GM19043 (cell line): ENCODE measurements at regions not wholly inside any gene's neighbourhood (a gene's known extent, or its start where the extent isn't known, plus 50 kb on each side); places are given as distances from the start of the nearest gene placed in this dataset.
"Not testable (repeated sequence)": the region's sequence is repeated elsewhere in the genome, so short reads cannot be mapped to it uniquely, and the experiment has no call there.

Experiments
- ATAC-seq: cut with Tn5 transposase; IDR thresholded peaks from one replicate; pipeline ENCODE4 v1.9.1; 2021; ENCODE audit warnings: low read depth; ENCODE audit not compliant: unreplicated experiment

DNA sequence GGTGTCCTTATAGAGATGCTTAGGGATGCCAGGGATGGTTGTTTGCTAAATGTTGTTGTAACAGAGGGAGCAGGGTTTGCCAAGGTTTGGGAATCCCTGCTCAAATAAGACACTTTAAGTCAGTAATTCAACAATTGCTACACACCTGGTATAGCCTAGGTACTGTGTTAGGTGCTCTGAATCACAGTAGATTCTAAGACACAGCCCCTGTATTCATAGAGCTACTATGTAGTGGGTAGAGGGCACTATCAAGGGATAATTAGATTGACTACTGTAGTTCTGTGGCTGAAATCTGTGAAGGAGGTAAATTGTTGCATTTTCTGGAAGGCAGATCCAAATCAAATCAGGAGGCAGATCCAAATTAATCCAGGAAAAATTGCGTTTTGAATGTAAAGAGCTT is 149.2 kb downstream of the C12orf75 start:
- ATAC-seq: no peak

DNA sequence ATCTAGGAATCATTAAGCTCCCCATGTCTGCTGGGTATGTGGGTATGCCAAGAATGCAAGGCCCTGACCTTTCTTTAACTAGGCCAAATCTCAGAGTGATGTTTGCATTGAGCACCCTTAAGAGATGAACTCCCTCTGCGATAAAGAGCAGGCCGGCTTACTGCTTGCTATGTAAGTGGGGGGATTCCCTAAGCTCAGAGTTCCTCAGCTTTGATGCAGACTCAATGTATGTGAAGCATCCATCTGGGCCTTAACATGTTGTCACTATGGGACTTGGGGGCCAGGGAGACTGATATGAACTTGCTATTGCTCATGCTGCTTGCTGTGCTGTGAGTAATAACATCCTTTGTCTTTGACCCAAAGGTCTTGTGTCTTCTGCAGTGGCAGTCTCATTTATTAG is 149.7 kb downstream of the C12orf75 start:
- no peak for ATAC-seq

DNA sequence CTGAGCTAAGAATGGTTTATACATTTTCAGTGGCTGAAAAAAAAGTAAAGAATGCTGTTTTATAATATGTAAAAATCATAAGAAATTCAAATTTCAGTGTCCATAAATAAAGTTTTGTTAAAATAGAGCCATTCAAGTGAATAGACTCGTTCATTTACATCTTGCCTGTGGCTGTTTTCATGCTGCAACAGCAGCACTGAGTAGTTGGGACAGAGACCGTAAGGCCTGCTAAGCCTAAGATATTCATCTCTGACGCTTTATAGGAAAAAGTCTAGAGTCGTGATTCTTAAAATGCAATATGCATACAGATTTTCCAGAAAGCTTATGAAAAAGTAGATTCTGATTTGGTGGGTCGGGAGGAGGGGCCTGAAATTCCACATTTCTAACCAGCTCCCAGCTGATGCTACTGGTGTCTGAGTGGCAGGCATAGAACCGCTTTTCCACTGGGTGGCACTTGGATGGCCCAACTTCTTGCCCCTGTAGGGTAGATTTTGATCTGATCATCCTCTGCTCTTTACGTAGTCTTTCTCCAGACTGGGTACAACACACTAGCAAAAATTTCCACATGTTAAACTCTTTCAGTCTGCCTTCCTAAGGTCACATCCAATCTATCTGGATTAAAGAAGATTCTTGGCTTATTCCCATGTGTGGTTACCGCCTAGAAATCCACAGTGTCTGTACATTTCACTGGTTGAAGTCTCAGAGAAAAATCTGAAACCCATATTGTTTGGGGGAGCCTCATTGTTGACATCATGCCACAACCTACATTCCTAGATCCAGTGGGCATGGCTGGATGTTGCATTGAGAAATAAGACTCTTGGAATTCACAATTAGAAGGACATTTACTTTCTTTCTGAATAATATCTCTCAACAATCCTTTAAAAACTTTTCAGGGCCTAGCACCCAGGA is 151.2 kb downstream of the C12orf75 start:
- ATAC-seq: no peak

DNA sequence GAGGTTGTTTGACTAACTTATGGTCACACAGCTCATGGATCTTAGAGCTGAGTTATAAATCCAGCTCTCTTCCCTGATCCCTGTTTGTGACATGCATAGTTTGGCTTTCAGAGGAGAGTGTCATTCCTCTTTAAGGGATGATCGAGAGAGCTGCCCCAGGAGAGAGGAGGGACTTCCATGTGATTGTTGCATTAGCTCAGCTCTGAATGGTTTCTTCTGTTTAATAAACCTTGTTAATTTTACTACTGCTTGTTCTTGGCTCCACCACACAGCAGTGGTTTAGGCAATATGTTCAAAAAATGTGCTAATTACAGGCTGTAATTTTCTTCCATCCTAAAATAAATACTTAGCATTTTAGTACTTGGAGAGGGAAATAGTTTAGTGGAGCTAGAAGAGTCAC is 152.5 kb downstream of the C12orf75 start:
- ATAC-seq: no peak

DNA sequence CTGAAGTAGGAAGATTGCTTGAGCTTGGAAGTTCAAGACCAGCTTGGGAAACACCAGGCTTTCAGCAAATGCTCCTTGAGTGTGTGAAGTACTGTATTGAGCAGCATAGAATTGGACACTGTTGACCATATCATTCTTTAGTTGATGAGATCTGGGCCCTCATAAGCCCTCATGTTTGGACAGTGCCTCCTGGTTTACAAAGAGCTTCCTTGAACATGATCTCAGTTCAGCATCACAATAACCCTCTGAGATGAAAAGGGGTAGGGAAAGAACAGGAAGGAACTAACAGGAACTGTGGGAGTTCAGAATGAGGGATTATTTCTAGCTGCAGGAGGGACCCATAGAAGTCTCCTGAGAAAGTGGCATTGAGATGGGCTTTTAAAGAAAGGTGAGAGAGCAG is 153.2 kb downstream of the C12orf75 start:
- ATAC-seq: no peak

DNA sequence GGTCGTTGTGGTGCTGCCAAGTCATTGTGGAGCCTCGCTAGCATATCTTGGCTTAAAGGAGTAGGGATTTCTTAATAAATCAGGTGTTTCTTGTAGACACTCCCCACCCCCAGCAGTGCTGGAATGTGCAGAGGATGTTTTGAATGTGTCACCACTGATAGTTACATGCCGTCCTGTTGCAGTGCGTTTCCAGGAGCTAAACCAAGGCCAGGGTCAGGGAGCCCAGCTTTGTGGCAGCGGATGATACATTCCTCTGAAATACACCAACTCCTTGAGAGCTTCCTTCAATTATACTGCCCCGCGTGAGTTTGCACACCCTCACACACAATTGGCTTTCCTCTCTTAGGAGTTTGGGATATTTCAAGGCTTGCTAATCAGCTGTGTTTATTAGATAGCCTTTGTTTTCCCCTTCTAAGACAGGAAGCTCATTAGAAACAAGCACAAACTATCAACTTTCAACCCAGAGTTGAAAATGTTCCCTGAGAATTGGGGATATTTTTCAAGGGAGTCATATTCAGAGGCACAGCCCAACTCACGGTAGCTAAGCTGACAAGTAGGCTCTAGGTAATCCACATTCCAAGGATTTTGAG is 154.9 kb downstream of the C12orf75 start:
- ATAC-seq: no peak

DNA sequence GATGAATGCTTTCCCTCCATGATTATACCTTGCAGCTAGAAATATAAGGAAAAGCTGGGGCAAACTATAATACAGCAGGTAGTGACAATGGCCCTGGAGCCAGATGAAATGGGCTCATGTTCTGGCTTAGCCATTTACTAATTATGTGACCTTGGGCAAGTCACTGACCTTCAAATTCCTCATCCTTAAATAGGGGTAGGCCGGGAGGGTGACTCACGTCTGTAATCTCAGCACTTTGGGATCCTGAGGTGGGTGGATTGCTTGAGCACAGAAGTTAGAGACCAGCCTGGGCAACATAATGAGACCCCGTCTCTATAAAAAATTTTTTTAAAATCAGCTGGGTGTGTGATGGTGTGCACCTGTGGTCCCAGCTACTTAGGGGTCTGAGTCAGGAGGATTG is 155.4 kb downstream of the C12orf75 start:
- ATAC-seq: no peak

DNA sequence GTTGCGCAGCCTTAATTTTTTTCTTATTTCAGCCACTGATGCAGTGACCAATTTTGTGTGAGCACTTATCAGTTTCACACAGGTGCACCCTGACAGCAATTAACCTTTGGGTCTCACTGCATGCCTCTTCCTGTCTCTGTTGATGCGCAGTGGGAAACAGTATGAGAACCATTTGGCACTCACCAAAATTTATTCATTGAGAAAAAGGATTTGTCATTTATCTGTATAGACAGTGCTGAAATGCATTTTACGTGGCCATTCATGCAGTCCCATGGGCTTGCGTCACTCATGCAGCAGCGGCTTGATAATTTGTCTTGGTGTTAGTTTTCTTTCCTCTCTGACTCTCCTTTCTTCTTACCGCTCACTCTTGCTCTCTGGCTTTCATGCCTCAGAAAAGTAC is 157.5 kb downstream of the C12orf75 start:
- ATAC-seq: no peak

DNA sequence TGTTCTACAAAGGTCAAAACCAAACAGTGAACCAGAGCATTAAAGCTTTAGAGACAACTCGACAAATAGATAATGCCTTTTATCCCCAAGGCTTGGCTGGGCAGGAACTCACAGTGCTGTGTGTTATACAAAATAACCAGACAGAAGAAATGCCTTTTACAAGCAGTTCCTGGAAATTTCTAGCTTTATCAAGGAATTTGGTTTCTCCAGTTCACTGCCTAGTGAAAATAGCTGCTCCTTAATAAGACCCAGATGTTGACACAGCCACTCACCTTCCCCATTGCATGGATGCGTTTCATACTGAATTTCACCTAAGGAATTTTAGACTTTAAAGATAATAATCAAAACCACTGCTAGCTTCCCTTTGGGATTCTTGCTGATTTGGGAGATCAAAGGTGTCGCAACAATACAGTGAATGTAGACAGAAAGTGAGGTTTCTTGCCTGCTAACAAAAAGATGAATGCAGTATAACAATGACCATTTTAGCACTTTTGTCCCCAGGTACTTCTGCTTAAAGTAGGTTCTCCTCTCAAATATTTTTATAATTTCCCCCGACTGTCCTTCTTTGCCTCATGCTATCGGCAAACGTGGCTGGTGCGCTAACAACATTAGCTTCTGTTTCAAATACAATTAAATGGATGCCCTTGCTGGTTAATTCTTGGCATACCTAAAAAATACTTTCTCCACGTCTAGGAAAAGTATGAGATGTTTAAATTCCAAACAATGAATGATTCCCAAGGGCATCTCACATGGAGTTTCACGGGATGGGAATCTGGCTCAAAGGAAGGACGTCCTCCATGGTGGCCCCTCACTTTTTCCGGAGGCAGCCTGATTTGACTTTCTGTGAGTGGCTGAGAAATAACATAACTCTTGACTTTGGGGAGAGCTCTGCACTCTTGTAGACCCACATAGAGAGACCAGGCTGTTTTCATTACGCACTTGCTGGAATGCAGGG is 162.4 kb downstream of the C12orf75 start:
- ATAC-seq: no peak

DNA sequence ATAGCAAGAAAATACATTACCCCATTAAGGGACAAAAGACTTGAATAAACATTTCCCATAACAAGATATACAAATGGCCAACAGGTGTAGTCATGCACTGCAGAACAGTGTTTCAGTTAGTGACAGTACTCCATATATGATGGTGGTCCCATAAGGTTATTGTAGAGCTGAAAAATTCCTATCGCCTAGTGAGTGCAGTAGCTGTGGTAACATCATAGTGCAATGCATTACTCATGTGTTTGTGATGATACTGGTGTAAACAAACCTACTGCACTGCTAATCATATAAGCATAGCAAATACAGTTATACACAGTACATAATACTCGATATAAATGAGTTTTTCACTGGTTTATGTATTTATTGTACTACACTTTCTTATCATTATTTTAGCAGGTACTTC is 168.7 kb downstream of the C12orf75 start:
- no peak for ATAC-seq

DNA sequence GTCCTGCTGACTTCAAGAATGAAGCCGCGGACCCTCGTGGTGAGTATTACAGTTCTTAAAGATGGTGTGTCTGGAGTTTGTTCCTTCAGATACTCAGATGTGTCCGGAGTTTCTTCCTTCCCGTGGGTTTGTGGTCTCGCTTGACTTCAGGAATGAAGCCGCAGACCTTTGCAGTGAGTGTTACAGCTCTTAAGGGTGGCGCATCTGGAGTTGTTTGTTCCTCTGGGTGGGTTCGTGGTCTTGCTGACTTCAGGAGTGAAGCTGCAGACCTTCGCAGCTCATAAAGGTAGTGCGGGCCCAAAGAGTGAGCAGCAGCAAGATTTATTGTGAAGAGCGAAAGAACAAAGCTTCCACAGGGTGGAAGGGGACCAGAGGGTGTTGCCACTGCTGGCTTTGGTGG is 170.2 kb downstream of the C12orf75 start:
- ATAC-seq: not testable (repeated sequence)

DNA sequence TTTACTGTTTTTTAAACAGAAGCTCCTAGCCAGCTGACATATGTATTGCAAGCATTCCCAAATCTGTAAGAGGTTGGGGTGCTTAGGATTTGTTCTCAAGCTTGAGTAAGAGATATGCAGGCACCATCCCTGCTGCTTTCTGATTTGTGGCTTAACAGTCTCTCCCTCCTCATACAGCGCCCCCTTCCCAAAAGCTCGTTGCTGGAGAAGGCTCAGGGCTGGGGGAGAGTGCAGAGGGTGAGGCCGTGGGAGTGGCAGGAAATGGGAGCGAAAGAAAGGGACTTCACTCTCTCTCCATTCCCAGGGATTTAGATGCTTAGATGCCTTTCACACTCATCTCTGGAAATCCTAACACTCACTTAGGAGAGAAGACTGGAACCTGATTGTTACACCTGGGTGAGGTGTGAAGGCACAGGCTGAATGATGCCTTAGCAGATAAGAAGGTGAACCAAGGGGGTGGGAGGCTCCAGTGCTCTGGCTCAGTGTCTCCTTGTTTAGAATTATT is 172.0 kb downstream of the C12orf75 start:
- ATAC-seq: no peak

DNA sequence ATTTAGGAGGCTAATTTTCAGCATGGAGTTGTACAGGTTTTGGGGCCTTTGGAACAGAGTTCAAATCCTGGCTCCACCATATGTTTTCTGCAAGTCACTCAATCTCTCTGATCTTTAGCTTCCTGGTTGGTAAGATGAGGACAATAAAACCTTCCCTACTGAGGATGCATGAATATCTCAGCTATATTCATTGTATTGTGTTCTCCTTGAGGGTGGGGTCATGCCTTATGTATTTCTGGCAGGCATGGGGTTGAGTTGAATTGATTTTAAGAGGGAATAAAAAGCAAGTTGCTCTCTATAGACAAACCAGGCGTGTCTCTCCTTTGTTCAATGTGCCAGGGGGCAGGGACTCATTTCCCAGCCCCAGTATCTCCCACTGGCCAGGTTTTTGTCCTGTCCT is 173.1 kb downstream of the C12orf75 start:
- ATAC-seq: no peak

DNA sequence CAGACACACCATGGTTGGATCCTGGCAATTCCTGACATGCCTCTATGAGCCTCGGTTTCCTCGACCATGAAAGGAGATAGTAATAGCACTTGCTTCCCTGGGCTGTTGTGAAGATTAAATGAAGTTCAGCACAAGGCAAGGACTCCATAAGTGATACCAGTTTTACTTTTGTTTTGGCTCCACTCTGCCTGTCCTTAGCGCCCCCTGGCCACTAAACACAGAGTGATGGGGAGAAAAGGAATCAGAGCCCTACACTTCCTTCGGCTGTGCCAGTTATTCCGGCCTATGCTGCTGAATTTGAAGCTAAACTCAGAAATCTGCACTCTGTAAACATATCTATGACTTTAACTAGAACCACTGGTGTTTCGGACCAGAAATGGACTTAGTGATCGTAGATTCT is 173.8 kb downstream of the C12orf75 start:
- ATAC-seq: no peak

DNA sequence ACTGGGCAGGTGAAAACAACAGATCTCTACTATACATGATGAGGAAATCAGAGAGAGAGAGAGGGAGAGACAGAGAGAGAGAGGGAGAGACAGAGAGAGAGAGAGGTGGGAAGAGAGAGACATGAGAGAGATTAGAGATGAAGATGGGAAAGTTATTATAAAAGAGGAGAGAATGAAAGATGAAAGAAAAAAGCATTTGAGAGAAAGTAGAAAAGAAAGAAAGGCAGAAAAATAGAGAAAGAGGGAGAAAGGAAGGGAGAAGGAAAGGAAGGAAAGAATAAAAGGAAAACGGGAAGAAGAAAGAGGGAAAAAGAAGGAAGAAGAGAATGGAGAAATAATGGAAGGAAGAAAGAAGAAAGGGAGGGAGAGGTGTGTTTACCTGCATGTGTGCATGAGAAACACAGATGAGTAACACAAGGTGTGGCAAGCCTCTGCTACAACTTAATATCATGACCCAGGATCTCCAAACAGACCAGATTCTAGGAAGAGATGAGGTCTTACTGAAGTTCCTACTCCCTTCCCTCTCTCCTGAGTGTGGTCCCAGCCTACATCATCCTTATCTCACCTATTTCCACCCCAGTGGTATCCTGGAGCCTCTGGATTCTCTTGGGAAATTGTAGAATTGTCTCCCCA is 176.3 kb downstream of the C12orf75 start:
- no peak for ATAC-seq

DNA sequence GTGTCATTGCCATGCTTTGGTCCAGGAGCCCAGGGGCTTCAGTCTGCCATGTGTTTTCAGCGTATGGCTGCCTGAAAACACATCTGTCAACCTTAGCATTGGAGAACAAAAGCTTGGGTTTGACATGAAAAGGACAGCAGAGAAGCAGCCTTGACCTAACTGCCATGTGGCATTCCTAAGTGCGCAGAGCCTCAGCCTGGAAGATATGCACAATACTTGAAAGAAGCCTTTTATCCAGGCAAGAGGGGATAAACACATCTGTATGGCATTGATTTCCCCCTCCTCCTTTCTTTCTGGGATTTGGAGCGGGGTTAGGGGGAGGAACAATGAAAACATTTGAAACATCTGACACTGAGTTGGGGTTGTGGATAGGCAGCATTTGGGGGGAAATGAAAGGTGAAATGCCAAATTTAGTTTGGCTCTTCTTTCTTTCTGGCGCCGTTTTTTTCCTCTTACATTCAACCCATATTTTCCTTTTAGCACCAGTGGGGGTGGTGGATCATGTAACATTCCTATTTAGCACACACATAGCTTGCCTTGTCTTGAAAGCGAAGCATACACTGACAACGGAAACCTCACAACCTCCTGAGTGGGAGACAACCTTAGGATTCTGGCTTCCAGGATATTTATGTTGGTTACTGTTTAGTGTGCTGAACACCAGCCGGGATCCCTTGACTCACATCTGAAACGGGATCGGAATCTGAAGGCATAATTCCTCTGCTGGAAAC is 177.0 kb downstream of the C12orf75 start:
- no peak for ATAC-seq

DNA sequence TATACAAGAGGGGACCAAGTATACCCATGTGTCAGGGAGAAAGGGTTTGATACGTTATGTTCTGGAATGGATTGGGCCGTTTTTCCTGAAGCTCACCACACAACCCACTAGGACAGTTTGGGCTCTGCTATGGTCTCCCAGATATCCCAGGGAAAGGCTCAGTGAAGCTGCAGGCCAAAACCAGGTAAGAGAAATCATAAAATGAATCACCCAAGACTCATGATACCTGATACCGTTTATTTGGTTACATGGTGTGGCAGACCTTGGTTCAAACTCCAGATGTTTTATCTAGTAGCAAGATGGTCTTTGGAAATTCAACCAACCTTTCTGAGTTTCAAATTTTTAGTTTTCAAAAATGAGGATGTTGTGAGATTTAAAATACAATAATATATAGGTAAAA is 177.6 kb downstream of the C12orf75 start:
- no peak for ATAC-seq

DNA sequence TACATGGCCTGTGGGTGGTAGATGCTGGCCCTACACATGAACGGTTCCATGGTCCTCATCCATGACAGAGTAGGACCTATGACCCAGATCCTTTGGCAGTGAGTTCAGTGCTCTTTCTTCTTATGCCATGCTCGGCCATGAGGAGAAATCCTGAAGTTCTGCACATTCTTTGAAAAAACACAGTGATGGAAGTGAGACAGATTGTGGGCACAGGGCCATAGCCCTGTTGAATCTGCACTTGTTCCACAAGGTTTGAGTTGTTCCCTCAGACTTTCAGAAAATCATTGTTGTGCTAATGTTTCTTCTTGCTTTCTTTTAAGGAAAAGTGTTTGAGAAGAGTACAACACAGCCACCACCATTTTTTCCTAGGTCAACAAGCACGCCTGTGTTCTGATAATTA is 180.0 kb downstream of the C12orf75 start:
- ATAC-seq: no peak

DNA sequence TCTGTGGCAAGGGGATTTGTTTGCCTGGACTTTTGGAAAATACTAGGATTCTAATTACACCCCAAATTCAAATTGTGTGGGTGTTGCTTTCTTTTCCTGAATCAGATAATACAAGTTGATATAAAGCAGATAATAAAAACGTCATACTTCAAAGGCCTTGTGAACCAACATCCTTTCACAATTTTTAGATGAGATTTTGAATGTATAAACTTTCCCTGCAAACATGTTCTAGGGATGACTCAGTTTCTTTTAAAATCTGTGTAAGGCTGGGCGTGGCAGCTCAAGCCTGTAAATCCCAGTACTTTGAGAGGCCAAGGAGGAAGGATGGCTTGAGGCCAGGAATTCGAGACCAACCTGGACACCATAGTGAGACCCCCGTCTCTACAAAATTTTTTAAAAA is 182.4 kb downstream of the C12orf75 start:
- ATAC-seq: not testable (repeated sequence)
